HCT116 (cell line): ENCODE measurements at regions not wholly inside any gene's neighbourhood (a gene's known extent, or its start where the extent isn't known, plus 50 kb on each side); places are given as distances from the start of the nearest gene placed in this dataset.

Experiments used
- ATAC-seq: fragments of 200-7000 bp; cut with Tn5 transposase; 2 replicates; pipeline ENCODE4 v1.9.1; 2020; ENCODE audit warnings: mild to moderate bottlenecking, moderate library complexity
- BruUV-seq: library from RNA; stranded (reverse); fragments of 400-500 nt; replicated peaks from 2 replicates; lab custom pipeline; 2021; lab: Mats Ljungman, UMichigan
- CTCF ChIA-PET: fragments of 300-600 bp; sonication (Branson Sonifier 250); formaldehyde crosslinking; loops from one replicate; lab custom pipeline; 2021; ENCODE audit warnings: antibody characterized with exemption; lab: Charles Lee
- POLR2A ChIA-PET: fragments of 300-600, 350-600 bp; sonication (Branson Sonifier 250); formaldehyde crosslinking; loops from one replicate; lab custom pipeline; 2021; ENCODE audit warnings: antibody characterized with exemption; lab: Charles Lee
- RAD21 ChIA-PET, 2 experiments: fragments of 300-600 bp; sonication (Branson Sonifier 250); formaldehyde crosslinking; loops; one replicate each; lab custom pipeline; 2023; ENCODE audit warnings: low total read pairs in 2 of 2; ENCODE audit not compliant: uncharacterized antibody in 2 of 2, unreplicated experiment in 2 of 2, low non-redundant PET in 1 of 2; lab: Charles Lee
- DNase-seq: peaks from one replicate; pipeline ENCODE4 v3.0.0-alpha.2; 2010; ENCODE audit warnings: low read depth, low spot score
- H2AFZ ChIP-seq: fragments of 200-600 bp; shearing (Covaris generic), sonication (generic); 2 replicates; pipeline ENCODE4 v1.6.1; 2017; ENCODE audit warnings: low read depth, mixed run types, mixed read lengths, antibody characterized with exemption, low read length; ENCODE audit not compliant: poor library complexity, severe bottlenecking
- H3K27ac ChIP-seq: 2 replicates; pipeline ENCODE4 v1.5.1; 2012; ENCODE audit warnings: low read depth, low read length
- H3K27me3 ChIP-seq: fragments of 200-600 bp; sonication (generic); 2 replicates; pipeline ENCODE4 v1.6.1; 2016; ENCODE audit warnings: mixed run types, low read length, mixed read lengths; ENCODE audit not compliant: insufficient read depth
- H3K36me3 ChIP-seq, 2 experiments: fragments of 200-500 bp in 1 of 2; fragments of 200-600 bp in 1 of 2; sonication (Bioruptor generic) in 1 of 2; sonication (generic) in 1 of 2; 2 replicates each; pipeline versions ENCODE4 v1.5.1 to v1.6.1; 2014 to 2016; ENCODE audit warnings: low read length in 2 of 2, inconsistent platforms in 1 of 2, mixed read lengths in 1 of 2, mixed run types in 1 of 2; ENCODE audit not compliant: insufficient read depth in 2 of 2, control insufficient read depth in 1 of 2
- H3K4me1 ChIP-seq, 2 experiments: fragments of 200-600 bp in 1 of 2; sonication (generic) in 1 of 2; 2 replicates each; pipeline versions ENCODE4 v1.5.1 to v1.6.1; 2012 to 2017; ENCODE audit warnings: low read length in 2 of 2, inconsistent platforms in 1 of 2, mild to moderate bottlenecking in 1 of 2, mixed read lengths in 1 of 2, mixed run types in 1 of 2, moderate library complexity in 1 of 2; ENCODE audit not compliant: insufficient read depth in 2 of 2, control insufficient read depth in 1 of 2
- H3K4me2 ChIP-seq: fragments of 200-600 bp; sonication (generic); 2 replicates; pipeline ENCODE4 v1.6.1; 2017; ENCODE audit warnings: mixed run types, low read length, mixed read lengths
- H3K4me3 ChIP-seq, 2 experiments: fragments of 200-600 bp in 1 of 2; sonication (generic) in 1 of 2; replicated peaks in 1 of 2; 2 replicates each; pipeline ENCODE4 v1.5.1; 2011 to 2016; ENCODE audit warnings: low read length in 2 of 2, control low read depth in 1 of 2, low read depth in 1 of 2, mild to moderate bottlenecking in 1 of 2, mixed read lengths in 1 of 2, mixed run types in 1 of 2
- H3K79me2 ChIP-seq: fragments of 200-600 bp; sonication (generic); 2 replicates; pipeline ENCODE4 v1.6.1; 2017; ENCODE audit warnings: mild to moderate bottlenecking, mixed run types, low read length, moderate library complexity, mixed read lengths; ENCODE audit not compliant: insufficient read depth
- H3K9ac ChIP-seq: fragments of 200-600 bp; sonication (generic); 2 replicates; pipeline ENCODE4 v1.6.1; 2016; ENCODE audit warnings: low read length, mixed read lengths
- H3K9me2 ChIP-seq: fragments of 200-600 bp; sonication (generic), shearing (Covaris generic); 2 replicates; pipeline ENCODE4 v1.6.1; 2017; ENCODE audit warnings: mixed run types, mild to moderate bottlenecking, moderate library complexity; ENCODE audit not compliant: insufficient read depth
- H3K9me3 ChIP-seq, 2 experiments: fragments of 200-500 bp in 1 of 2; fragments of 200-600 bp in 1 of 2; sonication (Bioruptor generic) in 1 of 2; sonication (generic) in 1 of 2; 2 replicates each; pipeline ENCODE4 v1.6.1; 2014 to 2017; ENCODE audit warnings: low read length in 2 of 2, mixed read lengths in 2 of 2, inconsistent platforms in 1 of 2, low read depth in 1 of 2, mild to moderate bottlenecking in 1 of 2, mixed run types in 1 of 2, moderate library complexity in 1 of 2; ENCODE audit not compliant: control insufficient read depth in 1 of 2, insufficient read depth in 1 of 2
- H4K20me1 ChIP-seq: fragments of 200-600 bp; sonication (generic), shearing (Covaris generic); 2 replicates; pipeline ENCODE4 v1.6.1; 2017; ENCODE audit warnings: mixed run types, mild to moderate bottlenecking, moderate library complexity; ENCODE audit not compliant: insufficient read depth
- CBX3 ChIP-seq: IDR thresholded peaks from 2 replicates; pipeline ENCODE4 v1.6.1; 2012; ENCODE audit warnings: low read depth
- CEBPB ChIP-seq: IDR thresholded peaks from 2 replicates; pipeline ENCODE4 v1.6.1; 2012; ENCODE audit warnings: low read depth
- EZH2 ChIP-seq: fragments of 200-600 bp; sonication (generic); IDR thresholded peaks from 2 replicates; pipeline ENCODE4 v1.6.1; 2017; ENCODE audit warnings: antibody characterized with exemption, mixed run types
- FOSL1 ChIP-seq: IDR thresholded peaks from 2 replicates; pipeline ENCODE4 v1.6.1; 2012; ENCODE audit warnings: low read depth
- RAD21 ChIP-seq: IDR thresholded peaks from 2 replicates; pipeline ENCODE4 v1.6.1; 2012; ENCODE audit warnings: low read depth, mild to moderate bottlenecking
- SIN3A ChIP-seq: IDR thresholded peaks from 2 replicates; pipeline ENCODE4 v1.6.1; 2012; ENCODE audit warnings: low read depth
- YY1 ChIP-seq: IDR thresholded peaks from 2 replicates; pipeline ENCODE4 v1.6.1; 2011; ENCODE audit warnings: low read length, low read depth, moderate library complexity, mild to moderate bottlenecking; ENCODE audit not compliant: insufficient replicate concordance; ENCODE audit errors: extremely low read depth
- ZNF274 ChIP-seq: fragments of 200-500 bp; sonication (Bioruptor generic); IDR thresholded peaks from 2 replicates; pipeline ENCODE4 v1.6.1; 2014; ENCODE audit warnings: mild to moderate bottlenecking, low read depth, low read length, inconsistent platforms
- intact Hi-C: fragments of 100-400 bp; cut with micrococcal nuclease; formaldehyde crosslinking; loops from 2 replicates; pipeline ENCODE4 v1.10.0; 2022
- TF ChIP-seq, protein P1 (sequence below): IDR thresholded peaks from 2 replicates; pipeline ENCODE4 v1.6.1; 2012
- TF ChIP-seq, protein P2 (sequence below): IDR thresholded peaks from 2 replicates; pipeline ENCODE4 v1.6.1; 2012

DNA sequence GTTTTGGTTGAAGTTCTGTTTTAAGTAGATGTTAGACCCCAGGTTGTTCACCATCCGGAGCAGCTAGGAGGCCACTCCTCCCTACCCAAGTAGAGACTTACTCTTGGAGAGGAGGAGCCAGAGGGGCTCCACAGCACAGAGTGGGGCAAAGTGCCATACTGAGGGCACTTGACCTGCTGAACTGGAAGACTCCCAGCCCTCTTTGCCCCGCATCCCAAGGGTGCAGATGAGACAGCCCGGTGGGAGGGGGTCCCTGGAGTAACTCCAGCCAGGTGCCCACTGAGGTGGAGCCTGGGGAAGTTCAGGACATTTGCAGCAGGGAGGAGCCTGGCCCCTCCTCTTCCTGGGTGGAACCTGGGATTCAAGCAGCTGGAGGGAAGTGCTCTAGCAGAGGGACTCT, 102.1 kb upstream of the GPR6 start:
- Histone ChIP-seq H3K79me2 (no peaks in the 10 kb centered on the region), H3K27me3 (no peaks in the 10 kb centered on the region), H3K4me2 (no peak overlapping the region), H3K9me3 (no peaks in the 10 kb centered on the region), H4K20me1 (no peaks in the 10 kb centered on the region), H3K4me3 (no peak overlapping the region), H3K9ac (no peak overlapping the region), H3K9me2 (no peaks in the 10 kb centered on the region), H3K4me1 (no peaks in the 10 kb centered on the region), H2AFZ (no peak overlapping the region), H3K36me3 (no peaks in the 10 kb centered on the region), H3K27ac (no peak overlapping the region)
- POLR2A ChIA-PET, result no interaction called here
- RAD21 ChIA-PET, result no interaction called here
- CTCF ChIA-PET, result no interaction called here
- no TSS peak for BruUV-seq
- ATAC-seq (no peak), DNase-seq (no peak)
- TF ChIP-seq CEBPB (no peak), CBX3 (no peak), ZNF274 (no peak), SIN3A (no peak), YY1 (no peak), FOSL1 (no peak), EZH2 (no peak), RAD21 (no peak)
- TF ChIP-seq, protein P1, sequence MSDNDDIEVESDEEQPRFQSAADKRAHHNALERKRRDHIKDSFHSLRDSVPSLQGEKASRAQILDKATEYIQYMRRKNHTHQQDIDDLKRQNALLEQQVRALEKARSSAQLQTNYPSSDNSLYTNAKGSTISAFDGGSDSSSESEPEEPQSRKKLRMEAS, result no peak
- TF ChIP-seq, protein P2, sequence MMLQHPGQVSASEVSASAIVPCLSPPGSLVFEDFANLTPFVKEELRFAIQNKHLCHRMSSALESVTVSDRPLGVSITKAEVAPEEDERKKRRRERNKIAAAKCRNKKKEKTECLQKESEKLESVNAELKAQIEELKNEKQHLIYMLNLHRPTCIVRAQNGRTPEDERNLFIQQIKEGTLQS, result no peak
- intact Hi-C loops, result no loop called here
